Skeletal muscle cell (primary cell): ENCODE measurements at regions not wholly inside any gene's neighbourhood (a gene's known extent, or its start where the extent isn't known, plus 50 kb on each side); places are given as distances from the start of the nearest gene placed in this dataset.
"Not testable (repeated sequence)": the region's sequence is repeated elsewhere in the genome, so short reads cannot be mapped to it uniquely, and the experiment has no call there.

Source experiments
- DNase-seq: peaks from one replicate; pipeline ENCODE4 v3.0.0-alpha.2; 2010; ENCODE audit warnings: low read depth
- H3K4me3 ChIP-seq: 2 replicates; pipeline ENCODE4 v1.5.1; 2011; ENCODE audit warnings: low read depth, mild to moderate bottlenecking, control low read depth, low read length, moderate library complexity

- no peak overlapping the region for H3K4me3 ChIP-seq
- no peak for DNase-seq
These were observed 99.0 kb upstream of the SLC1A3 start for GRCh38 chr5:36507332-36507952.

- H3K4me3 ChIP-seq, DNase-seq: not testable (repeated sequence)
These were observed 98.1 kb upstream of the SLC1A3 start for GRCh38 chr5:36508331-36508730.

GRCh38 chr5:36513647-36514046 lies 92.8 kb upstream of the SLC1A3 start:
- DNase-seq: not testable (repeated sequence)

GRCh38 chr5:36519881-36520280 lies 86.5 kb upstream of the SLC1A3 start:
- H3K4me3 ChIP-seq: no peak overlapping the region
- no peak for DNase-seq

More at GRCh38 chr5:36513647-36514046, 92.8 kb upstream of the SLC1A3 start:
- H3K4me3 ChIP-seq: not testable (repeated sequence)

- no peak for DNase-seq
- H3K4me3 ChIP-seq: no peak overlapping the region
These were observed 85.2 kb upstream of the SLC1A3 start for GRCh38 chr5:36521219-36521618.

- H3K4me3 ChIP-seq: no peak overlapping the region
- DNase-seq: peak; percentile 32
These were observed 84.3 kb upstream of the SLC1A3 start for GRCh38 chr5:36521838-36522745.

- no peak overlapping the region for H3K4me3 ChIP-seq
- no peak for DNase-seq
These were observed 83.7 kb upstream of the SLC1A3 start for GRCh38 chr5:36522746-36523065.

- DNase-seq: no peak
- H3K4me3 ChIP-seq: no peak overlapping the region
These were observed 83.0 kb upstream of the SLC1A3 start for GRCh38 chr5:36523450-36523849.

- H3K4me3 ChIP-seq: no peak overlapping the region
- no peak for DNase-seq
These were observed 82.5 kb upstream of the SLC1A3 start for GRCh38 chr5:36523926-36524325.

- no peak for DNase-seq
- no peak overlapping the region for H3K4me3 ChIP-seq
These were observed 79.9 kb upstream of the SLC1A3 start for GRCh38 chr5:36526537-36526936.

GRCh38 chr5:36528588-36528987 lies 77.8 kb upstream of the SLC1A3 start:
- no peak overlapping the region for H3K4me3 ChIP-seq
- no peak for DNase-seq

- no peak for DNase-seq
- no peak overlapping the region for H3K4me3 ChIP-seq
These were observed 77.3 kb upstream of the SLC1A3 start for GRCh38 chr5:36529142-36529541.

- no peak overlapping the region for H3K4me3 ChIP-seq
- no peak for DNase-seq
These were observed 76.2 kb upstream of the SLC1A3 start for GRCh38 chr5:36530215-36530614.

GRCh38 chr5:36531401-36531800 lies 75.0 kb upstream of the SLC1A3 start:
- H3K4me3 ChIP-seq: no peak overlapping the region
- DNase-seq: no peak

- no peak for DNase-seq
- no peak overlapping the region for H3K4me3 ChIP-seq
These were observed 71.0 kb upstream of the SLC1A3 start for GRCh38 chr5:36535378-36535777.

- no peak for DNase-seq
- H3K4me3 ChIP-seq: no peak overlapping the region
These were observed 70.4 kb upstream of the SLC1A3 start for GRCh38 chr5:36535859-36536615.

- H3K4me3 ChIP-seq: no peak overlapping the region
- no peak for DNase-seq
These were observed 69.8 kb upstream of the SLC1A3 start for GRCh38 chr5:36536616-36537005.

GRCh38 chr5:36537724-36538123 lies 68.7 kb upstream of the SLC1A3 start:
- DNase-seq: no peak
- no peak overlapping the region for H3K4me3 ChIP-seq

- no peak for DNase-seq
- no peak overlapping the region for H3K4me3 ChIP-seq
These were observed 53.6 kb upstream of the SLC1A3 start for GRCh38 chr5:36552651-36553393.

- not testable (repeated sequence) for DNase-seq, H3K4me3 ChIP-seq
These were observed 51.4 kb upstream of the SLC1A3 start for GRCh38 chr5:36555035-36555434.
